GM19467 (cell line): ENCODE measurements at regions not wholly inside any gene's neighbourhood (a gene's known extent, or its start where the extent isn't known, plus 50 kb on each side); places are given as distances from the start of the nearest gene placed in this dataset.
"Not testable (repeated sequence)": the region's sequence is repeated elsewhere in the genome, so short reads cannot be mapped to it uniquely, and the experiment has no call there.

Experiments used
- ATAC-seq: cut with Tn5 transposase; IDR thresholded peaks from one replicate; pipeline ENCODE4 v1.9.1; 2021; ENCODE audit warnings: mild to moderate bottlenecking, moderate library complexity; ENCODE audit not compliant: unreplicated experiment

DNA sequence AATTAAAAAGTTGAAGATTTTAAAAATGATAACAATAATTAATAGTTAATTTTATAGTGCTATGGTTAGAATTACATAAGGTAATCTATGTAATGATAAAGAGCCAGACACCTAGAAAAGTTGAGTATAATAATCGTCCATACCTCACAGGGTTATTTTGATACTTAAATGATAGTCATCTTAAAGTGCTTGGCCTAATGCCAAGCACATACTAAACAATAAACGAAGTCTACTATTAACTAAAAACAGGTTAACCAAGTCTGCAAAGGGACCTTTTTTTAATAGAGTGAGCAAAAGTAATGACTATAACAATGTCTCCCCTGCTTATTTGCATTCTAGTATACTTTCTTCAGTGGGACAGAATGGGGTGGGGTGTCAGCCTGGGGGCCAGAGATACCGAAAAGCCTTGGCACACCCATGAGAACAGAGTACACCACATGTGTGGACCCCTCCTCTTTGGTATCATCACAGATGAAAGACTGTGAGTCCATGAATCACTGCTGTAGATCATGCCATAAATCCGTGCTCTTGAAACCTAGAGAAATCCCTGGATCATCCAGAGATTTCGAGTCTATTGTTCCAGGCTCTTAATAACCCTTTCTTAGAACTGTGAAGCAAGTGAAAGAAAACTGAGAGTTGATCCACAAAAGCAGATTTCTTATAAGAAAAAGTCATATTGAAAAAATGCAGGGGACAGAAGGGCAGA lies 249.5 kb downstream of the PRELID2 start:
- ATAC-seq, result no peak

DNA sequence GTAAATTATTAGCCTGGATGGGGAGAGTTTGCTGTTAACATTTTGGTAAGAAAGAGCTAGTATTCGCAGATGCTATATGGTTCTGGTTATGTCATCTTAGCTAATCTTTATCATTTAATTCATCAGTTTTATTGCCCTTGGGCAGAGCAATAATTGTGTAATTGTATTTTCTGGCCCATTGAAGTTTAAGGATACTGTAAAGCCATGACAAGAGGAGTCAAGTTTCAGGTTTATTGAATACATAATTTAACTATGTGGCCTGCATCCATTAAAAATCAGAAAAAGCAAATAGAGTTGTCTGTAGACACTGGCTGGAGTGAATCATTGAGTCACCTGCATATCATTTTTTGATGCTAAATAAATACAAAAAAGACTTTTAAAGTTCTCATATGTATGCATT lies 255.8 kb downstream of the PRELID2 start:
- no peak for ATAC-seq

DNA sequence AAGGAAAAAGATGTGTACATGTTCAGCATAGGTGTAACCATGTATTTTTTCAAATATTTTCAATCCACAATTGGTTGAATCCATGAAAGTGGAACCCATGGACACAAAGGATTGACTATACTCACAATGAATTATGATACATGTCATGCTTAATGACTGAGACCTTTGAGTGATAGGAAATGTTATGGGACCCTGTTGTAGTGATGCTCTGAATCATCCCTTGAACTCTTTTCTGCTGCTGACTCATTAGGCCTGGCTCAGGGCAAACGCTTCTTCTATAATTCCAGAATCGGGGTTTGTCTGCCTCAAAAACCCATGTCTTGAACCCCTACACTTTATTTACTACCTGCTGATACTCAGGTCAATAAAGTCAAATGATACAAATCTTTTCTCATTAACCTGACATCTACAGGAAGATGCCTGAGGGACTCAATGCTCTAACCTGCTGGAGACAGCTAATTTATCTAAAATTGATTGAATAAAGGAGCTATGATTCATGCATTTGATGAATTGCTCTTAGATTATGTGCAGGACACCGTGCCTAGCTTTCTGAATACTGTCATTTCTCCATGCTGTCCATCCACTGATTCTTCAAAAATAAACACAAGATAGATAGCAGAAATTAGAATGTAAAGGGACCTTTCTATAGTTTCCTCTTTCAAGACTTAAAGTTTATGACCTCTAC lies 260.1 kb downstream of the PRELID2 start:
- ATAC-seq, result no peak

DNA sequence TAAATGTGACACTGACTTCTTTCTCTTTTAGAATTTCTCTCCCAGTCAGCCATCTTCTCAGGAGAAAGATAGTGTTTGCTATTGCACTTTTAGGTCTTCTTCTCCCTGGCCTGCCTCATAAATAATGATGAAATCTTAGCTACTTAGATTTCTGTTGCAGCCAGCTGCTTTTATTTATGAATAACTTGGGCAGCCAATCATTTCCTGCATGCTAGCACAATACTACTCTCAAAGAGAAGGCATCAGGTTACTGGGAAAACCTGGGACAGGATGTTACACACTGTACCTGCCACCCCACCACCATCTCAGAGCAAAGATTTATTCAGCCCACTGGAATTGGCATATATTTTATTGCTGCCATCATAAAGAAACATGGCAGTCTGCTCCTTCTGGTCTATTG lies 266.6 kb downstream of the PRELID2 start:
- ATAC-seq, result no peak

DNA sequence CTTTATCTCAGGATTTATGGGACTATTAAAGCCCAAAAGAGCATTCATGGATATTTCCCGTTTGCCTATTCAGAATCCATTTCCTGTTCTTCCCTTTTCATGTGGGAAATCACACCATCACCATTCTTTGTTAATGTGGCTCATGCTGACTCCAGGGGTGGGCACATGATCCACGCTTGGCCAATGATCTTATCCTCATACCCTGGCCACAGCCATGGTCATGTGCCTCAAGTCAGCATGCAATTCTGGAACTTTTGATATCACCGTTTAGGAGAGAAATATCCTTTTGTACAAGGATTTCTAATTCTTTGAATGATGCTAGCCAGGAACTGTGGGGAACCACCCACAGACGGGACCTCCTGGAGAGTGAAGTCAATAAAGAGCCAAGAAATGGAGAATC lies 272.2 kb downstream of the PRELID2 start:
- ATAC-seq, result no peak

DNA sequence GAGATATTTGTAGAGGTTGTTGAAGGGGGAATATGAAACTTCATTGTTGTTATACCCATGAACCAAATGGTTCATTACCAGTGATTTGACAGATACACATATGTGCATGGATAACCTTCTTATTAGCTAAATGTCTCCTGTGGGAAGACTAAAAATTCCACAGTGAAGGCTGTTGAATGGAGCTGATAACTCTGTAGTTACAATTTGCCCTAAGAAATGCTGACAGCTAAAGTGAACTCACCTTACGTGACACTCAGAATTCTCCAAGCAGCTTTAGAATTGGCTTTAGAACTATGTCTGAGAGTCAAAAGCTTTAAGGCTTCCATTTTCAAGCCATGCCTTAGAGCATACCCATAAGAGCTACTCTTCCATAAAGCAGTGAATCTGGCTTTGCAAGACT lies 276.9 kb downstream of the PRELID2 start:
- ATAC-seq, result no peak

DNA sequence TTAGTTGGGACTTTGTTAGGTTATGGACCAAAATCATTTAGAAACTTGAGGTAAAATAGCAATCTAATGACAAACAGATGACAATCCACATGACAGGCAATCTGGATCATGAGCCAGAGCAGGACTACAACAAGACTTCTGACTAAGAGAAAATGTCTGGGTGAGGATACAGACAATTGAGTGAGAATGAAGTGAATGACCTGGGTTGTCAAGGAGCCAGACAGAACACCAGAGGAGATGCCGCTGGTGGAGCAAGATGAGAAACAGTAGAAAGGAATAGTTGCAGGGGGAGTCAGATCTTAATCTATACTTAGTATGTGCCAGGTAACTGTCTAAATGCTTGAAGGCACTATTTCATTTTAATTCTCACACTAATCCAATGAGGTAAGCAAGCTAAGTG lies 277.8 kb downstream of the PRELID2 start:
- no peak for ATAC-seq

DNA sequence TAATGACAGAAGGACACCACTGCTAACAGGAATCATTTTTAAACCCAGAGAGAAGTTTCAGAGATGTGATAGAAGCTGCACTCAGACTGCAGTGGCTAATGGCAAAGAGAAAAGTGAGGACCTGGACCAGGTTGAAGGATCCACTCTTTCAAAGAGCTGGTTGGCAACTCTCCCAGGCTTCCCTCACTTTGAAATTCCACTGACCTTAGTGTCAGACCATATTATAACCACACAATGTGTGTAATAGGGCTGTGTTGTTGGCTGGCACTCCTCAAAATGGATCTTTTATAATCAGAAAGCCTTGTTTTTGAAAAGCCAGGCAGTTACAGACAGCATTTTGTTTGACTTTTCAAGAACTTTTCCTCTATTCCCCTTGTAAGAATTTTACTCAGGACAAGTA lies 280.7 kb downstream of the PRELID2 start:
- no peak for ATAC-seq

DNA sequence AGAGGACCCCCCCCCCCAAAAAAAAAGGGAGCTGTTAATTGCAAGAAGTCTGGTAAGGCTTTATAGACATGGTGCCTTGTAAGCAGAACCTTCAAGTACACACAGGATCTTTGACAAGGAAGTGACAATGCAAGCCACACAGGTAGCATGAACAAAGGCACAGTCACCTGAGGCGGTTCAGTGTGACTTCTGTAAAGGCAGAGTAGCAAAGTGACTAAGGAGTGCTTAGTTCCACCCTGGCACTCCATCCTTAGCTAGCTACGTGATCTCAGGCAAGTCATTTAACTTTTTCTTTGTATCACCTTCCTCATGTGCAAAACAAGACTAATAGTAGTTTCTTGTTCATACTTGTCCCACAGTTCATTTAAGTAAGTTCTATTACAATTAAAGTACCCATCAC lies 282.0 kb downstream of the PRELID2 start:
- ATAC-seq, result no peak

DNA sequence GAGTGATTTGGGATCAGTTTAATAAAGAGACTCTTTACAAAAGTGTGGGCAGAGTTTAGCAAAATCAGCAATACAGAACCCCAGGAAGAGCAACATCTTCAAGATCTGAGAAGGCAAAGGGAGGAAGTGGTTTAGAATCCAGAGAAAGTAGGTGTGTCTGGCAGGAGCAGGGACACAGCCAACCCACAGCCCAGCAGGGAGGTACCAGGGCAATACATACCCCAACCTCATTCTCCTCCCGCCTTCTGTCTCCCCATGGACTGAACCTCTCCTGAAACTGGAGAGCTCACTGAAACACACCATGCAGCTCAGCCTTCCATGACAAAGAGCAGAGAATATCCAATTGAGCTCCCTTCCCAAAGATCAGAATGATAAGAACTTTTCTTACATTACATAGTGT lies 283.4 kb downstream of the PRELID2 start:
- no peak for ATAC-seq

DNA sequence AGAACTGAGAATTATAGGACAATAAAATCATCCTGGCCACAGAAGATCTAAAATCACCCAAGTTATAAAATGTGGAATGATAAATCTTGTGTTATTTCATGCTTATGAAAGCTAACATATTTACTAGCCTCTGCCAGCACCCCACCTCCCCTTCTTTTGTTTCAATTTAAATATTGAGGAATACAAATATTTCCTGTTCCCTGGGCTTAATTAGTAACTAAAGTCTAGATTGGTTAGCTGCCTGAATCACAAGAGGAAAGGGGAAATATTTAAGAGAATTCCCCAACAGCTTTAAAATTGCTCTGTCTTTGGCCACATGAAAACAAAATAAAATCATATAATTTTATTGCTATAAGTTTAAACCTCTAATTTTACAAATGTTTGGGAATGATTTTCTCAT lies 287.0 kb downstream of the PRELID2 start:
- ATAC-seq, result no peak

DNA sequence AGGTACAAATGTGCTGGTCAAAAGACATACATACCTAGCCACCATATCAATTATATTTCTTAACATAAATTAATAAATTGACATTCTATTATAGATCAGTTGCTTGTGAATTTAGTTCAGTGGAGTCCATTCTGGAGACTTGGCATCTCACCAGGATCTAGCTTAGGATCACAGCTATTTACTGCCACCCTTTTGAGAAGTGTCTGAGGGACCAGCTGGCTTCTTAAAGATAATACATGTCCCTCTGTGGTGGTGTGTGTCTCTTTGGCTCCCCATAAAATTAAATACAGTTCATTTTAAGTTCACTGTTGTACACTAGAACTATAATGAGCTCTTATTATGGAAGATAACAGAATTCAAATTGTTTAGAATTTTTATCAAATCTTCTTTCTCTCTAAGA lies 290.7 kb downstream of the PRELID2 start:
- ATAC-seq, result no peak

DNA sequence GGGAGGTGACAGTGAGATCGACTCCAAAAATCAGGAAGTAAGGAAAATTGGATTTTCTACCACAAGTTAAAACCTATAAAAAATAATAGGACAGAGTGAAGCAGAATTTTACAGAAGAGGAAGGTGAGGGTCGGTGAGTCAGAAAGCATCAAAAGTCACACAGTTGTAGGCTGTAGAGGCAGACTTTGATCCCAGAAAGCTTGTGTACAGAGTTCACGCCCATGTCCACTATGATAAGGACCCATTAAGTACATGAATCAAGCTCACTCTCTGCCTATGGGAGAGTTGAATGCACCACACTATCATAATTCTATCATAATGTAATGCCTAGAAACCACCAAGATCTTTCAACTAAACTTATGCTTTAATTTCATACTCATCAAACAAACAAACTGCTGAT lies 291.2 kb downstream of the PRELID2 start:
- no peak for ATAC-seq

DNA sequence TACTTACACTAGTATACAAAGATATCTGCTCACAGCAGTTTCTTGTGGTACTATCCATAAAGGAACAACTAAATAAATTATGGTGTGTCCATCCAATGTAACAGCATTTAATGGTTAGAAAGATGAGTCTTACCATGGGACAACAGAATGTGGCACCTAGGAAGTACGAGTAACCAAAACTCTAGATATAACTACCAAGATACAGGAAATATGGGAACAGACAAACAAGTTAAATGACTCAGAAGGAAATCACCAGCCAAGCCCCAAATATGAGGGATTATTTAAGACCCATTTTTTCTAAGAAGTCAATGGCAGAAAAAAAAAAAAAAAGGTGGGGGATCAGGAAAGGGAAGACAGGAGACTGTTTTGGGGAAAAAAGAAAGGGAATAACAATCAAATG lies 294.8 kb downstream of the PRELID2 start:
- ATAC-seq, result no peak

DNA sequence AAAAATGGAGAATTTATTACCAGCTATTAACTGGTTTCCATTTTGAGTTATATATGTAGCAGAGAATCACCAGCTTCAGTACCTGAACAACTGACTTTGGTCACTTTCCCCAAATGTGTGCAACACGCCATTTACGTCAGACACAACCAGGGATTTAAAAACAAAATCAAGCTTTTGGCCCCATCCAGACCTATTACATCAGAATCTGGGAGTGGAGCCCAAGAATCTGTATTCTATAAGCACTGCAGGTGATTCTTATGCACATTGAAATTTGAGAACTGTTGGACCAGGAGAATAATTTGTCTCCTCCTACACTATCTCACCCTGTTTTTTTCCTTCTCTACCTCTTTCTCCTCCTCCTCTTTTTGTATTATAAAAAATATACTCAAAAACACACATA lies 295.9 kb downstream of the PRELID2 start:
- ATAC-seq, result no peak

DNA sequence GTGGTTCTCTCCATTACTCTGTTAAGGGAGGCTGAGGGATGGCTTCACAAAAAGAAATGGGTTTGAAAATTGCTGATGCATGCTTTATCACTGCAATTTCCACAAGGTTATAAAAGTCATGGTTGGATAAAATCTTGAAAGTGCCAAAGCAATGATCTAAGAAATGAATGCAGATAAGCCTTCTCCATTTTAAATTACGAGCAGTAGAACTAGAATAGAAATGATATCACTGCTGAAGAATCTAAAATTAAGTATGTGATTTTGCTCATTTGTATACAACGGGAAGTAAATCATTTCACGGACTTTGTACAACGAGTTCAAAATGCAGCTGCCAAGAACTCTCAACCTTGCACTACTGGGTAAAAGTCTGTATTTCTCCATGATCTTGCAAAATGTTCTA lies 299.0 kb downstream of the PRELID2 start:
- ATAC-seq, result no peak

DNA sequence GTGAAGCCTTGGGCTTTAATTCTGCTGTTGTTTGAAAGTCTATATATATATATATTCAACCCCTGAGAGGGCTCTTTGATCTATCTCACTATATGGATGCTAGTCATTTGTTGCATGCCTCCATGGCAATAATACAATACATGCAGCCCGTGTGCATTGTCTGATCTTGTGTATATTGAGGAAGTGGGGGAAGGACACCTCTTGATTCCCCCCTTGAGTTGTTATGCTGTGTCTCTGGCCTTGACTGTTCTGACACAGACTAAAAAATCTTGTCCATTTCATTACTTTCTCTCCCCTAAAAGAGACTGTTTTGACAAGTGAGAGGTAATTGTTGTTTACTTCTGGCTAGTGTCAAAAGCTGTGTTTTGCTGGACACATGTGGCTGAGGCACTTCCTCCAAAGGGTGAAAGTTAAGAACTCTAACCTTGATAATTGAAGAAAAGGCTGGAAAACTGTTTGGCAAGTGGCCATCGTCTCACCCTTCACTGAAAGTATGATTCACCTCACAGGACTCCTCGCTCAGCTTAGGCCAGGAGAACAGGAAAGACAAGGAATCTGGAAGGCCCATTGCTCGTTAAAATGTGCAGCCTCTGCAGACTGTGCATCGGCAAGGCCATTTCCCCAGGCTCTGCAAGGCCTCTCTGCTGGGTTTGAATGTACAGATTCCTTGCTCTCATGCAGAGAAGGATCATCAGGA lies 304.0 kb downstream of the PRELID2 start:
- no peak for ATAC-seq

DNA sequence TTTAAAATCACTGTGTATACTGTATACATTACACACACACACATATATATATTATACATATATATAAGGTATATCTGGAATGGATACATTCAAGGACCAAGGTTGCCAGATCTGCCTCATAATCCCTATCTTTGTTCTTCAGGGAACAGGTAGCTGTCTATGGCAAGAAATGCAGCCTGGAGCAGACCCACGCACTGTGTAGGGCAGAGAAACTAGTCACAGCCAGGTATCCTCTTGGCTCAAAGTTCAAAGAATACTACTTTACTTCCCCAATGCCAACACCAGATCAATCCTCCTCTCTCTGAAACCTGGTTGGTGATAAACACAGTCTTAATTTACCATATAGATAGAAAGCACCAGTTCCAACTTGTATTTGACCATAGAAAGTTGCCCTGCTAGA lies 313.6 kb downstream of the PRELID2 start:
- no peak for ATAC-seq

DNA sequence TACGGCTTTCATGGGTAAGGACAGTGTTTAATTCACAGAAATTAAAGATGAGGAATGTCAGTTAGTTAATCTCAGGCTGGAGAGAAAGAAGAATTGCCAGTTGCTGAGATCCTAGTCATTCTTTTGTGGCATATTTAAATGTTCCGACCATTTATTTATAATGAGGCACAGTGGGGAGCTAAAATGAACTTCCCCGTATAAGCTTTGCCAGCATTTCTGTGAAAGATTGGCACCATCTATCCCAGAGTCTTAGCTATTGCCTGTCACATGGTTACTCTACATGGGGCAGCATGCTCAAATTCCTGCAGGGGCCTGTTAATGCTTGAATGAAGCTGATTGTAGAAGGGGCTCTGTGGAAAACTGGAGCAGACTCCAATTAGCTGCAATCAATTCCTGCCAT lies 314.1 kb downstream of the PRELID2 start:
- no peak for ATAC-seq

DNA sequence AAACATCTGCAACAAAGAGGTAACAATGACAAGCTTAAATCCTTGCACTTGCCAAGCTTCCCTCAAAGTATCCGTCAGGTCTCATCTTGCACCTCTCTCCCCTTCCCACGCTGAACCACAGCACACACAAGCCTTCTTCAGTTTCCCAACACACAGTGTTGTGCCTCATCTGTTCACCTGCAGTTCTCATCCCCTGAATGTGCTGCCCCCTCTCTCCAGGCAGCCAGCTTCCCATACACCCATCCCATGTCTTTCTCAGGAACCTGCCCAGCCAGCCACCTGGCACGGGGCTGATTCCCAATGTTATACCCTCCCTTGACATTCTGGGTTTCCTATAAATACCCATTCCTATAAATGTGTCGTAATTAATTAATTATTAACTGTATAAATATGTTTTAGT lies 314.8 kb downstream of the PRELID2 start:
- no peak for ATAC-seq

DNA sequence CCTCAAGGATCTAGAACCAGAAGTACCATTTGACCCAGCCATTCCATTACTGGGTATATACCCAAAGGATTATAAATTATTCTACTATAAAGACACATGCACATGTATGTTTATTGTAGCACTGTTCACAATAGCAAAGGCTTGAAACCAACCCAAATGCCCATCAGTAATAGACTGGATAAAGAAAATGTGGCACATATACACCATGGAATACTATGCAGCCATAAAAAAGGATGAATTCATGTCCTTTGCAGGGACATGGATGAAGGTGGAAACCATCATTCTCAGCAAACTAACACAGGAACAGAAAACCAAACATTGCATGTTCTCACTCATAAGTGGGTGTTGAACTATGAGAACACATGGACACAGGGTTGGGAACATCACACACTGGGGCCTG lies 317.6 kb downstream of the PRELID2 start:
- ATAC-seq, result not testable (repeated sequence)

DNA sequence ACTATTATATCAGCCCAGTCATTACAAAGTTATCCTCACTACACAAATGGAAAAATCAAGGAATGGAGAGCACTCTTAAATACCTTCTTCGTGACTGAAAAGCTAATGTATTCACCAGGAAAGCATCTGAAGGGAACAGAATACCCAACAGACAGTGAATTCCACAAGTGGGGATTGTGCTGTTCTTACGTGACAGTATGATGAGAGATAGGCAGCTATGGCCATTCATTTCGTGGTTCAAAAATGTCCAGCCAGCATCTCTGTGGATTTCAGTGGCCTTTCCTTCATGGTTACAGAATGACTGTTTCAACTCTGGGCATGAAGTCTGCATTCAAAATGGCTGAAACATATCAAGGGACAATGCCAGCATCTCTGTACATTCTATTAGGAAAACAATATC lies 323.8 kb downstream of the PRELID2 start:
- ATAC-seq, result no peak
